Urinary bladder (tissue), 3 donors: ENCODE measurements at regions not wholly inside any gene's neighbourhood (a gene's known extent, or its start where the extent isn't known, plus 50 kb on each side); places are given as distances from the start of the nearest gene placed in this dataset.
"Not testable (repeated sequence)": the region's sequence is repeated elsewhere in the genome, so short reads cannot be mapped to it uniquely, and the experiment has no call there.

Experiments
- DNase-seq: peaks from one replicate; pipeline ENCODE4 v3.0.0-alpha.2; 2015; ENCODE audit errors: extremely low spot score
- H3K27ac ChIP-seq: one replicate; pipeline ENCODE4 v1.5.1; 2013; ENCODE audit warnings: low read depth, mild to moderate bottlenecking, moderate library complexity
- H3K36me3 ChIP-seq: one replicate; pipeline ENCODE4 v1.6.1; 2013; ENCODE audit warnings: mild to moderate bottlenecking, moderate library complexity; ENCODE audit not compliant: insufficient read depth
- H3K4me1 ChIP-seq: one replicate; pipeline ENCODE4 v1.6.1; 2013; ENCODE audit warnings: mild to moderate bottlenecking, moderate library complexity; ENCODE audit not compliant: insufficient read depth
- H3K4me3 ChIP-seq: one replicate; pipeline ENCODE4 v1.5.1; 2013; ENCODE audit warnings: low read depth, low read length
- WGBS: extraction: QIAGEN DNeasy Blood & Tissue Kit; methylation state at CpG from one replicate; pipeline ENCODE4 v1.1.7; 2013; 5-methylcytosine and 5-hydroxymethylcytosine counted together
- donor health status: healthy with polysubstance abuse.
- donor health status: healthy.

DNA sequence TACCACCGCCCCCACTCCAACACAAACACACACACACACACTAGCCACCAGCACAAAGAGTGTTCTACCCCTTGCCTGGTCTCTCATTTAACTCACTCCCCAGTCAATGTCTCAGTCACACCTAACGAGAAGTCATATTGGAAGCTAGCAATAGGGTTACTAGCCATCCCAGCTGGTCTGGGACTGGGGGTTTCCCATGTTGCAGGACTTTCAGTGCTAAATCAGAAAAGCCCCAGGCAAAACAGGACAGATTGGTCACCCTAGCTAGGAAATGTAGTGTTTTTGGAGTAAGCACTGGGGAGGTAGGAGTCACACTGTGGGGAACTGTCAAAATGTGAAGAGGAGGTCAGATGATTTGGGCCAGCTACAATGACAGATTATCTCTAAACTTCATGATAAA, 158.1 kb downstream of the UNC5CL start:
- WGBS = 85% methylated on average over 2 of the region's 2 CpGs
- no peak for DNase-seq
- H3K36me3 ChIP-seq = no peaks in the 10 kb centered on the region
- H3K27ac ChIP-seq = no peak overlapping the region
- H3K4me3 ChIP-seq = no peak overlapping the region
- no peaks in the 10 kb centered on the region for H3K4me1 ChIP-seq

DNA sequence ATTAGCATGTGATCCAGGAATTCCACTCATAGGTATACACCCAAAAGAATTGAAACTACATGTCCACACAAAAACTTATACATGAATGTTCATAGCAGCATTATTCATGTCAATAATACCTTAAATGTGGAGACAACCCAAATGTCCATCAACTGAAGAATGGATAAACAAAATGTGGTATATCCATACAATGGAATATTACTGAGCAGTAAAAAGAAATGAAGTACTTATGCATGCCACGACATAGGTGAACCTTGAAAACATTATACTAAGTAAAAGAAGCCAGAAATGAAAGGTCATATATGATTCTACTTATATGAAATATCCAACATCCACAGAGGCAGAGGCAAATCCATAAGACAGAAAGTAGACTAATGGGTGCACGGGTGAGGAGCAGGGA, 159.9 kb downstream of the UNC5CL start:
- Histone ChIP-seq H3K36me3 (no peaks in the 10 kb centered on the region), H3K4me3 (no peak overlapping the region), H3K27ac (no peak overlapping the region), H3K4me1 (no peaks in the 10 kb centered on the region)
- DNase-seq = no peak
- WGBS = 91% methylated on average over 2 of the region's 2 CpGs

DNA sequence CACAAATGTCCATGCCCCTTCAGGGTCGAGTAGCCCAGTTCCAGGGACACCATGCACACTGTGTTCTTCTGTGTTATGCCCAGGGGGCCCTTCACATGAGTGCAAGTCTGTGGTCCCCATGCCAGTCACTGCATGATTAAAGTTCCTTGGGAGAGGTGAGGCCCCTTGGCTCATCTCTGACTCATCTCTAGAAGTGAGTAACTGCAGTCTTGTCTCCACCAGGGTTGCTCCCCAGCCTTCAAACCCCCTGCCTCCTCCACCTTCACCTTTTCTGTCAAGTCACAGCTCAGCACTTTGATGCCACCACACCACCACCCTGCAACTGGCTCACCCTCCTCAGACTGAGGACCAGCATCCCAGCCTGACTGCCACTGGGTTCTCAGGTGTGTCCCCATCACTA, 161.7 kb downstream of the UNC5CL start:
- no peak for DNase-seq
- H3K27ac ChIP-seq = no peak overlapping the region
- H3K4me1 ChIP-seq = no peaks in the 10 kb centered on the region
- H3K4me3 ChIP-seq = no peak overlapping the region
- H3K36me3 ChIP-seq = no peaks in the 10 kb centered on the region
- WGBS = 71% methylated on average over 1 of the region's 1 CpG

DNA sequence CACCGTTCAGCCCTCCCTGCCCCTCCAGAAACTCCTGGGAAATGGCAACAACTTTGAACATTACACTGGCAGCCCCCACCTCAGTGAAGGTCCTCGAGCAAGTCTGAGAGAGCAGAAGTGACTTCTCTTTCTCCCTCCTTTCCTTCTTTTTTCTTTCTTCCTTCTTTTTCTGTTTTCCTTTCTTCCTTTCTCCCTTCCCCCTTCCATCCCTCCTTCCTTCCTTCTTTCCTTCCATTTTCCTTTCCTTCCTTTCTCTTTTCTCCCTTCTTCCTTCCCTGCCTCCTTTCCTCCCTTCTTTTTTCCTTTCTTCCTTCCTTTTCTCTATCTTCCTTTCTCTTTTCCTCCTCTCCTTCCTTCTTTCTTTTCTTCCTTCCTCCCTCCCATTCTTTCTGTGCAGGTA, 162.7 kb downstream of the UNC5CL start:
- Histone ChIP-seq H3K4me3 (no peak overlapping the region), H3K4me1 (no peaks in the 10 kb centered on the region), H3K36me3 (no peaks in the 10 kb centered on the region), H3K27ac (no peak overlapping the region)
- DNase-seq = no peak
- WGBS = 68% methylated on average over 2 of the region's 2 CpGs

DNA sequence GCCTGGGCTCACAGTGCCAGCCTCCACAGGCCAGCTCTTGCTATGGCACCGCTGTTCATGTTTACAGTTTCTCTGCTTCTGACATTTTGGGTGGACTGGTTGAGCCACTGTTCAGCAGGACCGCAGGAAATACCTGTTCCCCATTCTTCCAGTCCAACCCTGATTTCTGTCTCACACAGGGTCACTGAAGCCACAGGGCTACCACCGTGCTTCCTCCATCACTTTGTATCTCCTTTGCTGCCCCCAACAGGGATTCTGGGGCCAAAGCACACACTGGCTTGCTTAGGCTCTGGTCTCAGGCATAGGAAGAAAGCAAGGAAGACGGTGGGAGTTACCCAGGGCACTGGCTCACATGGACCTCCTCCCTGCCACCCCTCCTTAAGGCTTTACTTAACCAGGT, 164.5 kb downstream of the UNC5CL start:
- no peak overlapping the region for H3K4me3 ChIP-seq
- 54% methylated on average over 4 of the region's 4 CpGs for WGBS
- H3K27ac ChIP-seq = no peak overlapping the region
- DNase-seq = no peak
- no peaks in the 10 kb centered on the region for H3K36me3 ChIP-seq
- no peaks in the 10 kb centered on the region for H3K4me1 ChIP-seq

DNA sequence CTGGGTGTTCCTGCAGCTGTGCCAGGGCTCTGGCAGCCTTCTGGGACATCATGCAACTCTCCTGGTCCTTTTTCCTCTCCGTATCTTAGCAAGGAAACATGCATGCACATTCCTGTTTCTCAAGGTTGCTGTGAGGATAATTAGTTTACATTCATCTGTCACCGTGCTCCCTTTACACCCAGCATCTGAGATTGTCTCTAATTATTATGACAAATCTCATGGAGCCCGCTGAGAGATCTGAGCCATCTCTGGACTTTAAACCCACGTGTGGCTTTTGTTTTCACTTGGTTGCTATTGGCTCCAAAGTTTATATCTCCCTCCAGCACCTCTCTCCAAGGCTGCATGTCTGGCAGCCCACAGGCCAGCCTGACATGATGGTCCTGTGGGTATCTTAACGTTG, 167.6 kb downstream of the UNC5CL start:
- WGBS = 37% methylated on average over 5 of the region's 5 CpGs
- H3K27ac ChIP-seq = no peak overlapping the region
- DNase-seq = no peak
- H3K4me1 ChIP-seq = no peaks in the 10 kb centered on the region
- H3K36me3 ChIP-seq = no peaks in the 10 kb centered on the region
- H3K4me3 ChIP-seq = no peak overlapping the region

DNA sequence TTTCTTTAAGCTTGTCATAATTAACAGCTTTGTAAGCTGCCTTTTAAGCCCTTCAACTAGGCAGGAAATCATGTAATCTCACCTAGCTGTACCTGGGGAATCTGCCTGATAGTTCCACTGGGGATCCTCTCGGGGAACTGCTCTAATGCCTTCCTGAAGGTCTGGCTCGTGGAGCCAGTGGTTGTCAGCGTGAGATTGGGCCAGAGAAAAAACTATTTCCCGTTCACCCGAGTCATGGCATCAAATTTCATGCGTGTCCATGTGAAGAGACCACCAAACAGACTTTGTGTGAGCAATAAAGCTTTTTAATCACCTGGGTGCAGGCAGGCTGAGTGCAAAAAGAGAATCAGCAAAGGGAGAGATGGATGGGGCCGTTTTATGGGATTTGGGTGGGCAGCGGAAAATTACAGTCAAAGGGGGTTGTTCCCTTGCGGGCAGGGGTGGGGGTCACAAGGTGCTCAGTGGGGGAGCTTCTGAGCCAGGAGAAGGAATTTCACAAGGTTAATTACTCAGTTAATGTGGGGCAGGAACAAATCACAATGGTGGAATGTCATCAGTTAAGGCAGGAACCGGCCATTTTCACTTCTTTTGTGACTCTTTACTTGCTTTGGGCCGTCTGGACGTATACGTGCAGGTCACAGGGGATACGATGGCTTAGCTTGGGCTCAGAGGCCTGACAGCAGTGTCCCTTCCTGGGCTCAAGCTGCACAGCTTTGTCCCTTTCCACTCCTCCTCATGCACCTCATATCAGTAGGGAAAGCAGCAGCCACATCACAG, 170.7 kb downstream of the UNC5CL start:
- H3K4me3 ChIP-seq, DNase-seq, H3K27ac ChIP-seq, H3K4me1 ChIP-seq, H3K36me3 ChIP-seq: not testable (repeated sequence)
- 69% methylated on average over 14 of the region's 14 CpGs for WGBS

DNA sequence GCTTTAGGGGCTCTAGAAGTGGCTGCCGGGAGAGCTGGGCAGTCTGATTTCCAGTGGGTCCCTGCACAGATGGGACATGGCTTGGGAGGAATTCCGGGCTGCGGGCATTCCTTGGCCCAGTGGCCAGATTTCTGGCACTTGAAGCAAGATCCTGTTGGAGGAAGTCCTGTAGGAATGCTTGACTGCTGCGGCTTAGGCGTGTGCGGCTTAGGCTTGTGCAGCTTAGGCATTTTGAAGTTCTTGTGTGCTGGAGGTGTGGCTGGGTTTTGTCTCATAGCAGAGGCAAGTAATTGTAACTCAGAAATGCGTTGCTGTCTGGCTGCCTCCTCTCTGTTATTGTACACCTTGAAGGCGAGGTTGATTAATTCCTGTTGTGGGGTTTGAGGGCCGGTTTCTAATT, 171.5 kb downstream of the UNC5CL start:
- H3K27ac ChIP-seq, H3K4me3 ChIP-seq, DNase-seq, H3K4me1 ChIP-seq, H3K36me3 ChIP-seq: not testable (repeated sequence)
- WGBS = 62% methylated on average over 9 of the region's 9 CpGs

DNA sequence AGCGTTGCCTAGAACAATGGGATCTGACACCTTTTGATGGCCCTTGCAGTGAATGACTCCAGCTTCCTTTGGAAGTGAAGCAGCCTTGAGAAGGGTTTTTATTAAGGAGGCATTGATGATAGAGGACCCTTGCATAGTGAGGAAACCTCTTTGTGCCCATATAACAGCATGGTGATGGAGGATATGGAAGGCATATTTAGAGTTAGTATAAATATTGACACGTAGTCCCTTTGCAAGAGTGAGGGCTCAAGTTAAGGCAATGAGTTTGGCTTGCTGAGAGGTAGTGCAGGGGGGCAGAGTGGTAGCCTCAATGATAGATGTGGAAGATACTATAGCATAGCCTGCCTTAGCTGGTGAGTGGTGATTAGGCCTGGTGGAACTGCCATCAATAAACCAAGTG, 173.8 kb downstream of the UNC5CL start:
- WGBS = 87% methylated on average over 2 of the region's 2 CpGs
- not testable (repeated sequence) for H3K27ac ChIP-seq, H3K4me1 ChIP-seq, H3K4me3 ChIP-seq, DNase-seq, H3K36me3 ChIP-seq

DNA sequence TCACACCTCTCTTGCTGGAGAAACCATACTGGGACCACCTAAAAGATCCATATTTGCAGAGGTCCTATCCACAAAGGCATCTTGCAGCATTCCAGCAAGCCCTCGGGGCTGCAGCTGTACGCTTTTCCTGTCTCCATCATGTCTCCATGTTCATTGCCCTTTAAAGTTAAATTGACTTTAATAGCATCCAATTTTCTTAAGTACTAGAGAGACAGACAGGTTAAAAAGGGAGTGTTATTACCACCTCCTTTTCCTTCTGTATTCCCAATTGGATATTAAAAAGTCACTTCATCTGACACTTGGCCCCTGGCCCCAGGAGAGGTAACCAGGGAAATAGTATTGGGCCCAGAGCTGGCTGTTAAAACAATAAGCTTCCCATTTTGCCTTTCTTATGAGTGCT, 178.6 kb downstream of the UNC5CL start:
- Histone ChIP-seq H3K4me3 (no peak overlapping the region), H3K36me3 (no peaks in the 10 kb centered on the region), H3K4me1 (no peaks in the 10 kb centered on the region), H3K27ac (no peak overlapping the region)
- WGBS = 54% methylated on average over 2 of the region's 2 CpGs
- DNase-seq = no peak

DNA sequence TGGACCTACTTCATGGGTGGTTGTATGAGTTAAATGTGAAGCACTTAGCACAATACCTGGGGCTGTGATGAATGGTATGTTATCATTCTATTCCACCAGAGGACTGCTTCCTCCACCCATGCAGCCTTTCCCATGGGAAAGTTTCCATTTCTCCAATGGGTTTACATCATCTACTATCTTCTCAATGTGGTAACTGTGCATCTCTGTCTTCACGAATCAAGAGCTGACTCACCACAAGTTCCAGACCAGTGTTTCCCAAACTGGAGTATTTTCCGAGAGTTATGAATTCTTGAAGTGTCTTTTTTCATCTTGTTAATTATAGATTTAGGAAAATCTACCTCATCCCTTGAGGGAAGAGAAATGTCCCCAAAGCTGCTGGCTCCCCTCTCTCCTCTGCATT, 182.8 kb downstream of the UNC5CL start:
- H3K4me1 ChIP-seq = no peaks in the 10 kb centered on the region
- no peak overlapping the region for H3K4me3 ChIP-seq
- no peak overlapping the region for H3K27ac ChIP-seq
- DNase-seq = no peak
- no peaks in the 10 kb centered on the region for H3K36me3 ChIP-seq
- 71% methylated on average over 2 of the region's 2 CpGs for WGBS

DNA sequence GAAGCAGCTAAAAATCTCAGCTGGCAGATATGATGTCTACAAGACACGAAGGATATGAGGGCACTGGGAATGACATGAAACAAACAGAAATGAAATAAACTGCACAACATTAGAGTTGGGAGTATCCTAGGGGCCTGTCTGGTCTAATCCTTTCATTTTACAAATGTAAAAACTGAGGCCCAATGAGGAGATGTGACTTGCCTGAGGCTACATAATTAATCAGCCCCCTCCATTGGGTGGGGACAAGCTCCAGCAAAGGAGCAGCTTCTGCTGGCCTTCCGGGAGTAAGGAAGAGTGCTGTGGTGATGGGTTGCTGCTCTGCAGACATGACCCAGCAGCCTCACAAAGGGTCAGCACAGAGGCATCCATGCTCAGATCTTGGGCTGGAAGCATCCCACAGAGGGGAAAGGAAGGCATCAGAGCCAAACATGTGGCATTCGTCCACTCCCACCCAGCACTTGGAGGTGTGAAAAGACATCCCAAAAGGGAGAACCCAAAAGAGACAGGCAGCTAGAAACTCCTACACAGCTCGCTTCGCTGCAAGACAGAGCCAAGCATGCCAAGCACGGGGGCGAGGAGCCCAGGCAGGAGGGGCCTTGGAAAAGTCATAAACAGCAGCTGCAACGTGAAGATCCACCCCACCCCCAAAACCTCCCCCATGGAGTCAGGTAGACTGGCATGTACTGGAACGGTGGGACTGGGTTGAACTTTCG, 183.7 kb downstream of the UNC5CL start:
- no peak overlapping the region for H3K27ac ChIP-seq
- no peaks in the 10 kb centered on the region for H3K36me3 ChIP-seq
- no peak overlapping the region for H3K4me3 ChIP-seq
- H3K4me1 ChIP-seq = no peaks in the 10 kb centered on the region
- DNase-seq = no peak
- WGBS = 67% methylated on average over 10 of the region's 10 CpGs

DNA sequence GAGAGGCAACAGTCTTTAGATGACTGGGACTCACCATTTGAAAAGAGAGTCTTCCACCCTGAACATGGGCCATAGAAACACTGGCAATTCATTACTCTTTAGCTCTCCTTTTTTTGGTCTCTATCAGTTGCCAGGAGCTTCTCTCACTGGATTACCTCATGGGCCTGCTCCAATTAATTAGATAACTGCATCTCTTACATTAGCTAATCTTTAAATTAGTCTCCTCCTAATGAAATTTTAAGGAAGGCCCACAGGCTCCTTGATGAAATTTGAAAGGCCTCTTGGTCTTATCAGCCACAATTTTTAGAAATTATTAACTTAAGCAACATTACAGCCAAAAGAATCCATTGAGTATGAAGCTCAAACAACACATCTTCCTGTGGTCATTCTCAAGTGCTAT, 184.4 kb downstream of the UNC5CL start:
- no peak overlapping the region for H3K27ac ChIP-seq
- DNase-seq = peak; percentile 23
- H3K4me1 ChIP-seq = no peaks in the 10 kb centered on the region
- no peak overlapping the region for H3K4me3 ChIP-seq
- H3K36me3 ChIP-seq = no peaks in the 10 kb centered on the region

DNA sequence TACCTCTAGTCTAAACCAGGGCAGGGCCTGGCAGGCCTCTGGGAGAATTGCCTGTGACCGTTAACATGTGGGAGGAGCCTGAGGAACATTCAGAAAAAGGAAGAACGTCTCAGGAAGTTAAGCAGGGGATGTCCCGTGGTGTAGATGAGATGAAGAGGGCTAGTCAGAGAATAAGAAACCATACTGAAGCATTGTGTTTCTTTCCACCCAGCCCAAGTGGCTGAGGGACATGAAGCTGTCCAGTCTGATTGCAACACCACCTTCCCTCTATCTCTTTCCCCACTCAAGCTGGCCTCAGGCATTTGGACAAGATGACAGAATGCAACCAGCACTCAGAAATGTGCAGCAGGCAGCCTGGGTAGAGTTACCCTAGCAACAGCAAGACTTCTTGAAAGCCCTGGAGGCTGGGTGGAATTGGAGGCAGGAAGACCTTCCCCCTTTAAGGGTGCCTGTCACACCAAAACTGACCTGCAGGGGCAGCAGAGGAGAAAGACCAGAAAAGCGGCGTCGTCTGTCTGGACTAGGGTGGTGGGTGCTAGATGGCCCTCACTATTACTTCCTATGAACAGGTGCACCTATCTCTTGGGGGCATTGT, 186.1 kb downstream of the UNC5CL start:
- WGBS = 67% methylated on average over 6 of the region's 6 CpGs
- no peak overlapping the region for H3K4me3 ChIP-seq

More for the DNA sequence above, 186.1 kb downstream of the UNC5CL start:
- Histone ChIP-seq H3K4me1 (no peaks in the 10 kb centered on the region), H3K36me3 (no peaks in the 10 kb centered on the region), H3K27ac (no peak overlapping the region)
- DNase-seq = no peak
